GM13977 (cell line): ENCODE measurements at regions not wholly inside any gene's neighbourhood (a gene's known extent, or its start where the extent isn't known, plus 50 kb on each side); places are given as distances from the start of the nearest gene placed in this dataset.

ENCODE experiments used
- DNase-seq: peaks from one replicate; pipeline ENCODE4 v3.0.0; 2012; ENCODE audit warnings: low spot score
- in situ Hi-C: fragments of 300-500 bp; cut with MboI; formaldehyde crosslinking; loops from one replicate; pipeline ENCODE4 v1.12.0; 2022; ENCODE audit warnings: low sequenced_read_pairs, low pct_unique_long_range_greater_than_20kb, mixed read lengths, inconsistent platforms; ENCODE audit not compliant: unreplicated experiment
- TF ChIP-seq, protein P1 (sequence below): IDR thresholded peaks from 2 replicates; pipeline ENCODE4 v1.5.1; 2012; ENCODE audit warnings: mild to moderate bottlenecking, control low read depth; ENCODE audit not compliant: insufficient read depth; ENCODE audit errors: extremely low read depth, missing control alignments

GRCh38 chr1:193625255-193625654, 438.8 kb upstream of the B3GALT2 start:
- in situ Hi-C loops: no loop called here
- TF ChIP-seq, protein P1, sequence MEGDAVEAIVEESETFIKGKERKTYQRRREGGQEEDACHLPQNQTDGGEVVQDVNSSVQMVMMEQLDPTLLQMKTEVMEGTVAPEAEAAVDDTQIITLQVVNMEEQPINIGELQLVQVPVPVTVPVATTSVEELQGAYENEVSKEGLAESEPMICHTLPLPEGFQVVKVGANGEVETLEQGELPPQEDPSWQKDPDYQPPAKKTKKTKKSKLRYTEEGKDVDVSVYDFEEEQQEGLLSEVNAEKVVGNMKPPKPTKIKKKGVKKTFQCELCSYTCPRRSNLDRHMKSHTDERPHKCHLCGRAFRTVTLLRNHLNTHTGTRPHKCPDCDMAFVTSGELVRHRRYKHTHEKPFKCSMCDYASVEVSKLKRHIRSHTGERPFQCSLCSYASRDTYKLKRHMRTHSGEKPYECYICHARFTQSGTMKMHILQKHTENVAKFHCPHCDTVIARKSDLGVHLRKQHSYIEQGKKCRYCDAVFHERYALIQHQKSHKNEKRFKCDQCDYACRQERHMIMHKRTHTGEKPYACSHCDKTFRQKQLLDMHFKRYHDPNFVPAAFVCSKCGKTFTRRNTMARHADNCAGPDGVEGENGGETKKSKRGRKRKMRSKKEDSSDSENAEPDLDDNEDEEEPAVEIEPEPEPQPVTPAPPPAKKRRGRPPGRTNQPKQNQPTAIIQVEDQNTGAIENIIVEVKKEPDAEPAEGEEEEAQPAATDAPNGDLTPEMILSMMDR: no peak
- DNase-seq: no peak

DNA sequence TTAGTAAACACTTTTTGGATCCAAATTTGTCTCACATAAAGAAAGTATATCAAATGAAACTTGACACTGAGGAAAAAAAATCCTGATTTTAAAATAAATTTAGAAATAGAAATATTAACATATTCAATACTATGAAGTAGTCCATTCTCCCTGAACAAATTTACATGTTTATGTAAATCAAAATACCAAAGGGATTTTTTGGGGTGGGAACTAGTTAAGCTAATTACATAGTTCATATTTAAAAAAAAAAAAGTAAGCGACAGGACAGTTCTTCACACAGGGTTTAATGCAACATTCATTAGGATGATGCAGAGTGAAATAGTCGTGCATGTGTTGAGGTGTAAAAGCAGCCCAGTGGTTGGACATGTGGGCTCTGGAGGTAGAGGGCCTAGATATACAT, 433.5 kb upstream of the B3GALT2 start:
- in situ Hi-C loops: no loop called here
- TF ChIP-seq, protein P1: no peak
- DNase-seq: no peak

DNA sequence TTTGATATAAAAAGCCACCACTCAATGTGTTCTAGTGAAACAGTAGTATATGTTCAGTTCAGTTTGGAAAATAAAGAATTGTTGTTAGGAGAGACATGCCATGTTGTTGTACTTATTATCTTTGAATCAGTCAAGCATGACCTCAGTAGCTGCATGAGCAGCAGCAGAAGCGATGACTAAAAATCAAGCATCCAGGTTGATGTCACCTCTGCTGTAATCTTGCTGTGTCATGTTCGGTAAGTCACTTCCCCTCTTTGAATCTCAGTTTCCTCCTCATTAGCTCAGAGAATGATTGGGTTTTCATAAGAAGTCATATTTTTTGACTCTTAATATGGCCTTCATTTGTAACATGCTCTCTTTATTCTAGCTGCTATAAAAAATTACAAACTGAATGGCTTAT, 428.4 kb upstream of the B3GALT2 start:
- TF ChIP-seq, protein P1: no peak
- in situ Hi-C loops: no loop called here
- DNase-seq: peak; percentile 13

- no peak for DNase-seq
- in situ Hi-C loops: no loop called here
- TF ChIP-seq, protein P1: no peak
These were observed 427.9 kb upstream of the B3GALT2 start for GRCh38 chr1:193614275-193614674.

GRCh38 chr1:193613041-193613440, 426.6 kb upstream of the B3GALT2 start:
- DNase-seq: no peak
- TF ChIP-seq, protein P1: no peak
- in situ Hi-C loops: no loop called here

GRCh38 chr1:193609592-193609991, 423.2 kb upstream of the B3GALT2 start:
- in situ Hi-C loops: no loop called here
- DNase-seq: no peak
- TF ChIP-seq, protein P1: no peak

DNA sequence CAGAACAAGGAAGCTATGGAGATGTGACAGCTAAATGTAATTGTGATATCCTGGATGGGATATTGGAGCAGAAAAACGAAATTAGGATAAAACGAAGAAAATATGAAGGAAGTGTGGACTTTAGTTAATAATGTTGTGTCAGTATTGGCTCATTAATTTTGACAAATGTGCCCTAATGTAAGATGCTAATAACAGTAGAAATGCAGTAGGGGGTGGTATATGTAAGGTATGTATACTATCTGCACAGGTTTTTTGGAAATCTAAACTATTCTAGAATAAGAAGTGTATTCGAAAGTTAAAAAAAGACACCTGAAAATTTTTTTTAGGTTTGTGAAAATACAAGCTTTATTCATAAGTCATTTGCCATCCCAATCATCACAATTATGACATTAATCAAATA, 421.4 kb upstream of the B3GALT2 start:
- TF ChIP-seq, protein P1: no peak
- no peak for DNase-seq
- in situ Hi-C loops: no loop called here
